H9 (cell line): ENCODE measurements at regions not wholly inside any gene's neighbourhood (a gene's known extent, or its start where the extent isn't known, plus 50 kb on each side); places are given as distances from the start of the nearest gene placed in this dataset.

Source experiments
- DNase-seq: peaks from one replicate; pipeline ENCODE4 v3.0.0-alpha.2; 2017
- H2AFZ ChIP-seq: one replicate; pipeline ENCODE4 v1.6.1; 2013; ENCODE audit warnings: mild to moderate bottlenecking, low read length, control low read depth, moderate library complexity
- H2AK5ac ChIP-seq: 2 replicates; pipeline ENCODE4 v1.6.1; 2013; ENCODE audit warnings: low read length, control low read depth, mixed read lengths; ENCODE audit not compliant: insufficient read length
- H2BK120ac ChIP-seq: one replicate; pipeline ENCODE4 v1.6.1; 2013; ENCODE audit warnings: low read depth, mild to moderate bottlenecking, low read length, control low read depth, inconsistent platforms; ENCODE audit not compliant: poor library complexity, severe bottlenecking
- H2BK12ac ChIP-seq: 2 replicates; pipeline ENCODE4 v1.6.1; 2013; ENCODE audit warnings: low read length, control low read depth, mixed read lengths, low read depth; ENCODE audit not compliant: insufficient read length
- H2BK15ac ChIP-seq: 2 replicates; pipeline ENCODE4 v1.6.1; 2013; ENCODE audit warnings: low read depth, low read length, control low read depth
- H2BK20ac ChIP-seq: one replicate; pipeline ENCODE4 v1.6.1; 2013; ENCODE audit warnings: low read depth, mild to moderate bottlenecking, low read length, control low read depth, inconsistent platforms; ENCODE audit not compliant: poor library complexity, severe bottlenecking
- H2BK5ac ChIP-seq: 2 replicates; pipeline ENCODE4 v1.6.1; 2013; ENCODE audit warnings: low read length, control low read depth, mixed read lengths; ENCODE audit not compliant: insufficient read length
- H3K14ac ChIP-seq: 2 replicates; pipeline ENCODE4 v1.6.1; 2013; ENCODE audit warnings: low read length, control low read depth; ENCODE audit not compliant: insufficient read depth
- H3K18ac ChIP-seq: 2 replicates; pipeline ENCODE4 v1.6.1; 2013; ENCODE audit warnings: low read depth, mild to moderate bottlenecking, mixed read lengths, low read length, control low read depth; ENCODE audit not compliant: insufficient read length
- H3K23ac ChIP-seq: 2 replicates; pipeline ENCODE4 v1.6.1; 2013; ENCODE audit warnings: low read length, control low read depth, mixed read lengths, low read depth; ENCODE audit not compliant: insufficient read length
- H3K23me2 ChIP-seq: 2 replicates; pipeline ENCODE4 v1.6.1; 2013; ENCODE audit warnings: low read depth, mild to moderate bottlenecking, mixed read lengths, low read length, control low read depth; ENCODE audit not compliant: insufficient read length, poor library complexity, severe bottlenecking
- H3K27ac ChIP-seq: 2 replicates; pipeline ENCODE4 v1.5.1; 2013; ENCODE audit warnings: low read length, control low read depth, mixed read lengths, low read depth; ENCODE audit not compliant: insufficient read length
- H3K27me3 ChIP-seq: 2 replicates; pipeline ENCODE4 v1.6.1; 2013; ENCODE audit warnings: low read length, control low read depth, inconsistent platforms; ENCODE audit not compliant: insufficient read depth
- H3K4ac ChIP-seq: 2 replicates; pipeline ENCODE4 v1.6.1; 2013; ENCODE audit warnings: low read depth, mild to moderate bottlenecking, control low read depth, inconsistent platforms, low read length, moderate library complexity
- H3K4me1 ChIP-seq: 2 replicates; pipeline ENCODE4 v1.6.1; 2013; ENCODE audit warnings: low read length, control low read depth, inconsistent platforms; ENCODE audit not compliant: insufficient read depth
- H3K4me2 ChIP-seq: 2 replicates; pipeline ENCODE4 v1.6.1; 2013; ENCODE audit warnings: low read length, control low read depth, mixed read lengths; ENCODE audit not compliant: insufficient read length, insufficient read depth
- H3K56ac ChIP-seq: 2 replicates; pipeline ENCODE4 v1.6.1; 2013; ENCODE audit warnings: low read depth, mild to moderate bottlenecking, mixed read lengths, low read length, control low read depth; ENCODE audit not compliant: insufficient read length
- H3K79me1 ChIP-seq: 2 replicates; pipeline ENCODE4 v1.6.1; 2013; ENCODE audit warnings: low read depth, mild to moderate bottlenecking, moderate library complexity, low read length, control low read depth, inconsistent platforms; ENCODE audit not compliant: insufficient read depth, poor library complexity, severe bottlenecking
- H3K79me2 ChIP-seq: 2 replicates; pipeline ENCODE4 v1.6.1; 2013; ENCODE audit warnings: low read length, control low read depth, inconsistent platforms; ENCODE audit not compliant: insufficient read depth
- H3K9ac ChIP-seq: 2 replicates; pipeline ENCODE4 v1.6.1; 2013; ENCODE audit warnings: low read length, control low read depth, mixed read lengths; ENCODE audit not compliant: insufficient read length; ENCODE audit errors: extremely low read depth
- H3K9me3 ChIP-seq: one replicate; pipeline ENCODE4 v1.6.1; 2013; ENCODE audit warnings: low read depth, low read length, inconsistent platforms; ENCODE audit not compliant: control insufficient read depth
- H3T11ph ChIP-seq: one replicate; pipeline ENCODE4 v1.6.1; 2013; ENCODE audit warnings: mild to moderate bottlenecking, low read length, control low read depth, inconsistent platforms
- H4K20me1 ChIP-seq: one replicate; pipeline ENCODE4 v1.6.1; 2013; ENCODE audit not compliant: control insufficient read depth, insufficient read length, insufficient read depth
- H4K5ac ChIP-seq: 2 replicates; pipeline ENCODE4 v1.6.1; 2013; ENCODE audit warnings: low read depth, mild to moderate bottlenecking, mixed read lengths, low read length, control low read depth; ENCODE audit not compliant: insufficient read length
- H4K8ac ChIP-seq: replicated peaks from 2 replicates; pipeline ENCODE4 v1.6.1; 2013; ENCODE audit warnings: low read length, control low read depth, mixed read lengths, low read depth; ENCODE audit not compliant: insufficient read length
- H4K91ac ChIP-seq: 2 replicates; pipeline ENCODE4 v1.6.1; 2013; ENCODE audit warnings: low read depth, mild to moderate bottlenecking, moderate library complexity, mixed read lengths, low read length, control low read depth; ENCODE audit not compliant: insufficient read length
- H3K27ac Mint-ChIP-seq, 3 experiments: 2 replicates in 2 of 3; 3 replicates in 1 of 3; pipeline ENCODE4 v1.8.0; 2020 to 2021; ENCODE audit warnings: mixed read lengths in 3 of 3, mild to moderate bottlenecking in 1 of 3, moderate library complexity in 1 of 3
- H3K27me3 Mint-ChIP-seq: 2 replicates; pipeline ENCODE4 v1.8.0; 2021; ENCODE audit warnings: low read depth, mild to moderate bottlenecking, moderate library complexity, mixed read lengths
- H3K36me3 Mint-ChIP-seq, 3 experiments: 2 replicates in 2 of 3; 3 replicates in 1 of 3; pipeline ENCODE4 v1.8.0; 2020 to 2021; ENCODE audit warnings: low read depth in 3 of 3, mixed read lengths in 3 of 3; ENCODE audit not compliant: insufficient read depth in 1 of 3
- H3K4me1 Mint-ChIP-seq, 2 experiments: 2 replicates each; pipeline ENCODE4 v1.8.0; 2020; ENCODE audit warnings: mixed read lengths in 2 of 2
- H3K4me3 Mint-ChIP-seq, 2 experiments: 2 replicates in 1 of 2; 3 replicates in 1 of 2; pipeline ENCODE4 v1.8.0; 2020 to 2021; ENCODE audit warnings: mild to moderate bottlenecking in 2 of 2, mixed read lengths in 2 of 2, moderate library complexity in 1 of 2
- H3K9me3 Mint-ChIP-seq, 2 experiments: 2 replicates in 1 of 2; 3 replicates in 1 of 2; pipeline ENCODE4 v1.8.0; 2020; ENCODE audit warnings: mild to moderate bottlenecking in 2 of 2, mixed read lengths in 2 of 2, moderate library complexity in 1 of 2
- CTCF ChIP-seq: fragments of 200-600 bp; sonication (generic); conservative IDR thresholded peaks from 3 replicates; pipeline ENCODE4 v1.8.0; 2021; ENCODE audit warnings: antibody characterized with exemption, mild to moderate bottlenecking
- WGBS: extraction: QIAGEN DNeasy Blood & Tissue Kit; methylation state at CpG from one replicate; pipeline ENCODE4 v1.1.7; 2013; ENCODE audit warnings: missing lambda C conversion rate, low lambda C conversion rate, mixed read lengths; ENCODE audit not compliant: insufficient read length; ENCODE audit errors: extremely low coverage; 5-methylcytosine and 5-hydroxymethylcytosine counted together

- H3K23me2 ChIP-seq = no peaks in the 10 kb centered on the region
- H2BK12ac ChIP-seq = no peak overlapping the region
- H3T11ph ChIP-seq = no peak overlapping the region
- no peak overlapping the region for H4K91ac ChIP-seq
- H4K20me1 ChIP-seq = no peaks in the 10 kb centered on the region
- H2AFZ ChIP-seq = no peak overlapping the region
- no peak overlapping the region for H3K4ac ChIP-seq
- H3K18ac ChIP-seq = no peak overlapping the region
- no peak overlapping the region for H2BK20ac ChIP-seq
- H4K5ac ChIP-seq = no peak overlapping the region
- H3K4me2 ChIP-seq = no peak overlapping the region
- H2BK120ac ChIP-seq = no peak overlapping the region
- no CpG with 5 or more reads among the region's 5 CpGs for WGBS
- H3K79me2 ChIP-seq = no peaks in the 10 kb centered on the region
- Mint-ChIP-seq H3K9me3 (peaks cover 6 to 8% of the 10 kb centered on the region in 2 experiments; a peak in 4 of 5 replicates), H3K36me3 (no peaks in the 10 kb centered on the region; a peak in 1 of 7 replicates), H3K27ac (no peak overlapping the region), H3K4me3 (no peak overlapping the region), H3K4me1 (no peaks in the 10 kb centered on the region), H3K27me3 (no peaks in the 10 kb centered on the region; the same call in 1 of the 2 replicates)
- no peak overlapping the region for H3K23ac ChIP-seq
- H4K8ac ChIP-seq = no peak overlapping the region
- no peaks in the 10 kb centered on the region for H3K4me1 ChIP-seq
- H3K27ac ChIP-seq = no peak overlapping the region
- H3K9me3 ChIP-seq = no peaks in the 10 kb centered on the region
- no peak for TF ChIP-seq CTCF
- no peaks in the 10 kb centered on the region for H3K79me1 ChIP-seq
- no peak overlapping the region for H3K56ac ChIP-seq
- no peak overlapping the region for H3K9ac ChIP-seq
- no peak overlapping the region for H3K14ac ChIP-seq
- no peak overlapping the region for H2AK5ac ChIP-seq
- H3K27me3 ChIP-seq = no peaks in the 10 kb centered on the region
- DNase-seq = no peak
- H2BK15ac ChIP-seq = no peak overlapping the region
- H2BK5ac ChIP-seq = no peak overlapping the region
These were observed 541.7 kb downstream of the METTL15 start for GRCh38 chr11:28649922-28650321.
